B cell (primary cell): ENCODE measurements at regions not wholly inside any gene's neighbourhood (a gene's known extent, or its start where the extent isn't known, plus 50 kb on each side); places are given as distances from the start of the nearest gene placed in this dataset.

ENCODE experiments used
- ATAC-seq: fragments of 200-7000 bp; cut with Tn5 transposase; one replicate; pipeline ENCODE4 v1.10.0; 2021; ENCODE audit warnings: low read depth, mild to moderate bottlenecking, moderate number of reproducible peaks, moderate library complexity
- CTCF ChIA-PET: fragments of 350-600 bp; sonication (Branson Sonifier 250); formaldehyde crosslinking; loops from one replicate; lab custom pipeline; 2021; ENCODE audit warnings: antibody characterized with exemption, inconsistent platforms; lab: Charles Lee
- POLR2A ChIA-PET: fragments of 350-600 bp; sonication (Branson Sonifier 250); formaldehyde crosslinking; loops from one replicate; lab custom pipeline; 2021; ENCODE audit warnings: antibody characterized with exemption; lab: Charles Lee
- DNase-seq: peaks from one replicate; pipeline ENCODE4 v3.0.0; 2013
- H2AFZ ChIP-seq: 2 replicates; pipeline ENCODE4 v1.6.1; 2012; ENCODE audit warnings: mild to moderate bottlenecking, low read depth, low read length; ENCODE audit not compliant: insufficient read depth, poor library complexity, severe bottlenecking
- H3K27ac ChIP-seq, 2 donors: 1 replicate in 1 of 2; 2 replicates in 1 of 2; pipeline ENCODE4 v1.5.1; 2012 to 2013; ENCODE audit warnings: low read length in 2 of 2, mild to moderate bottlenecking in 2 of 2, moderate library complexity in 1 of 2
- H3K27me3 ChIP-seq, 4 experiments: fragments of 200-600 bp in 1 of 4; sonication (generic) in 1 of 4; replicated peaks in 1 of 4; 1 replicate in 2 of 4; 2 replicates in 2 of 4; pipeline versions ENCODE4 v1.6.1 to v1.7.0; 2013 to 2016; ENCODE audit warnings: low read length in 3 of 4, mild to moderate bottlenecking in 2 of 4, mixed read lengths in 1 of 4, moderate library complexity in 1 of 4; ENCODE audit not compliant: insufficient read depth in 4 of 4, control insufficient read depth in 3 of 4; ENCODE audit errors: control extremely low read depth in 1 of 4
- H3K36me3 ChIP-seq, 2 experiments: replicated peaks in 1 of 2; 1 replicate in 1 of 2; 2 replicates in 1 of 2; pipeline versions ENCODE4 v1.6.1 to v1.7.1; 2013; ENCODE audit warnings: low read length in 1 of 2; ENCODE audit not compliant: insufficient read depth in 2 of 2, control insufficient read depth in 1 of 2; ENCODE audit errors: control extremely low read depth in 1 of 2, extremely low read depth in 1 of 2
- H3K4me1 ChIP-seq, 2 donors: fragments of 200-600 bp in 1 of 2; sonication (generic) in 1 of 2; 1 replicate in 1 of 2; 2 replicates in 1 of 2; pipeline versions ENCODE4 v1.5.1 to v1.6.1; 2013 to 2017; ENCODE audit warnings: low read length in 2 of 2; ENCODE audit not compliant: control insufficient read depth in 2 of 2, insufficient read depth in 2 of 2
- H3K4me2 ChIP-seq: replicated peaks from 2 replicates; pipeline ENCODE3; 2012; ENCODE audit warnings: mild to moderate bottlenecking, low read depth, low read length; ENCODE audit not compliant: poor library complexity, severe bottlenecking
- H3K4me3 ChIP-seq, 5 experiments: fragments of 200-600 bp in 1 of 5; sonication (generic) in 1 of 5; 1 replicate in 3 of 5; 2 replicates in 2 of 5; pipeline versions ENCODE4 v1.5.1 to v1.7.0; 2011 to 2016; ENCODE audit warnings: low read length in 4 of 5, mild to moderate bottlenecking in 4 of 5, low read depth in 2 of 5, control low read depth in 1 of 5, moderate library complexity in 1 of 5; ENCODE audit not compliant: insufficient read depth in 1 of 5; ENCODE audit errors: control extremely low read depth in 1 of 5, extremely low read depth in 1 of 5
- H3K79me2 ChIP-seq: fragments of 200-600 bp; sonication (generic); one replicate; pipeline ENCODE4 v1.6.0; 2016; ENCODE audit warnings: low read length; ENCODE audit not compliant: control insufficient read depth, insufficient read depth
- H3K9ac ChIP-seq: fragments of 200-600 bp; sonication (generic); 2 replicates; pipeline ENCODE4 v1.6.1; 2017; ENCODE audit warnings: mild to moderate bottlenecking, low read length, moderate library complexity
- H3K9me3 ChIP-seq, 3 donors: one replicate each; pipeline versions ENCODE4 v1.6.1 to v1.7.1; 2013; ENCODE audit warnings: low read length in 2 of 3; ENCODE audit not compliant: control insufficient read depth in 2 of 3, insufficient read depth in 1 of 3; ENCODE audit errors: control extremely low read depth in 1 of 3
- H4K20me1 ChIP-seq: 2 replicates; pipeline ENCODE4 v1.6.0; 2012; ENCODE audit warnings: mild to moderate bottlenecking, low read length; ENCODE audit not compliant: insufficient read depth, control insufficient read depth, poor library complexity, severe bottlenecking
- H3K27ac Mint-ChIP-seq: one replicate; pipeline ENCODE4 v1.8.0; 2021; ENCODE audit warnings: mixed read lengths
- H3K27me3 Mint-ChIP-seq: one replicate; pipeline ENCODE4 v1.8.0; 2021; ENCODE audit warnings: mixed read lengths
- H3K4me1 Mint-ChIP-seq: one replicate; pipeline ENCODE4 v1.8.0; 2021; ENCODE audit warnings: mixed read lengths
- H3K4me3 Mint-ChIP-seq: one replicate; pipeline ENCODE4 v1.8.0; 2021; ENCODE audit warnings: mixed read lengths
- H3K9me3 Mint-ChIP-seq: one replicate; pipeline ENCODE4 v1.8.0; 2022; ENCODE audit warnings: mixed read lengths; ENCODE audit not compliant: insufficient read depth
- EZH2 ChIP-seq: IDR thresholded peaks from 2 replicates; pipeline ENCODE4 v1.6.1; 2012; ENCODE audit warnings: borderline replicate concordance, low read depth, mild to moderate bottlenecking, moderate library complexity, low read length; ENCODE audit not compliant: insufficient read depth, poor library complexity, severe bottlenecking
- WGBS: methylation state at CpG from one replicate; pipeline ENCODE4 v1.1.5; 2013; ENCODE audit warnings: missing lambda C conversion rate; ENCODE audit not compliant: insufficient coverage; 5-methylcytosine and 5-hydroxymethylcytosine counted together
- intact Hi-C: fragments of 100-400 bp; cut with micrococcal nuclease; formaldehyde crosslinking; loops from one replicate; pipeline ENCODE4 v1.10.0; 2022
- TF ChIP-seq, protein P1 (sequence below): fragments of 200-600 bp; IDR thresholded peaks from one replicate; pipeline ENCODE4 v1.8.0; 2022; ENCODE audit warnings: antibody characterized with exemption, mild to moderate bottlenecking

DNA sequence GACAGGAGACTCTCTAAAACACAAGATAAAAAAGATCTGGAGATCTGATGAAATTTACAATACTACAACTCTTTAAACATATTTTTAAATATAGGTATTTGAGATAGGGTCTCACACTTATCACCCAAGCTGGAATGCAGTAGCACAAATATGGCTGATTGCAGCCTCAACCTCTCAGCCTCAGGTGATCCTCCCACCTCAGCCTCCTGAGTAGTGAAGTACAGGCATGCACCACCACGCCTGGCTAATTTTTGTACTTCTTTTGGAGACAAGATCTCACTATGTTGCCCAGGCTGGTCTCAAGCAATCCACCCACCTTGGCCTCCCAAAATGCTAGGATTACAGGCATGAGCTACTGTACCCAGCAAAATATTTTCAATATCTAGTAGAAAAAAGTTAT lies 170.0 kb upstream of the NR5A2 start:
- Histone ChIP-seq H3K4me2 (no peak overlapping the region), H3K9me3 (peaks cover 0 to 1% (median 0%) of the 10 kb centered on the region in 3 donors), H3K79me2 (no peaks in the 10 kb centered on the region), H4K20me1 (no peaks in the 10 kb centered on the region), H3K27ac (no peak overlapping the region), H3K4me3 (no peak overlapping the region), H2AFZ (no peak overlapping the region), H3K27me3 (peaks cover 0 to 4% (median 0%) of the 10 kb centered on the region in 4 experiments), H3K9ac (no peak overlapping the region), H3K4me1 (peaks cover 7 to 12% of the 10 kb centered on the region in 2 donors), H3K36me3 (no peaks in the 10 kb centered on the region)
- ATAC-seq (no peak), DNase-seq (no peak)
- intact Hi-C loops, result no loop called here
- no peak overlapping the region for H3K27ac Mint-ChIP-seq
- WGBS, result no CpG with 5 or more reads among the region's 1 CpG
- POLR2A ChIA-PET, result no interaction called here
- H3K4me1 Mint-ChIP-seq, result peaks cover 9% of the 10 kb centered on the region
- TF ChIP-seq, protein P1, sequence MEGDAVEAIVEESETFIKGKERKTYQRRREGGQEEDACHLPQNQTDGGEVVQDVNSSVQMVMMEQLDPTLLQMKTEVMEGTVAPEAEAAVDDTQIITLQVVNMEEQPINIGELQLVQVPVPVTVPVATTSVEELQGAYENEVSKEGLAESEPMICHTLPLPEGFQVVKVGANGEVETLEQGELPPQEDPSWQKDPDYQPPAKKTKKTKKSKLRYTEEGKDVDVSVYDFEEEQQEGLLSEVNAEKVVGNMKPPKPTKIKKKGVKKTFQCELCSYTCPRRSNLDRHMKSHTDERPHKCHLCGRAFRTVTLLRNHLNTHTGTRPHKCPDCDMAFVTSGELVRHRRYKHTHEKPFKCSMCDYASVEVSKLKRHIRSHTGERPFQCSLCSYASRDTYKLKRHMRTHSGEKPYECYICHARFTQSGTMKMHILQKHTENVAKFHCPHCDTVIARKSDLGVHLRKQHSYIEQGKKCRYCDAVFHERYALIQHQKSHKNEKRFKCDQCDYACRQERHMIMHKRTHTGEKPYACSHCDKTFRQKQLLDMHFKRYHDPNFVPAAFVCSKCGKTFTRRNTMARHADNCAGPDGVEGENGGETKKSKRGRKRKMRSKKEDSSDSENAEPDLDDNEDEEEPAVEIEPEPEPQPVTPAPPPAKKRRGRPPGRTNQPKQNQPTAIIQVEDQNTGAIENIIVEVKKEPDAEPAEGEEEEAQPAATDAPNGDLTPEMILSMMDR, result no peak
- peaks cover 19% of the 10 kb centered on the region for H3K27me3 Mint-ChIP-seq
- no peaks in the 10 kb centered on the region for H3K9me3 Mint-ChIP-seq
- CTCF ChIA-PET, result no interaction called here
- H3K4me3 Mint-ChIP-seq, result no peak overlapping the region

GRCh38 chr1:199858171-199858570 lies 169.3 kb upstream of the NR5A2 start:
- Histone ChIP-seq H3K4me3 (no peak overlapping the region), H3K9ac (no peak overlapping the region), H3K27ac (no peak overlapping the region), H3K9me3 (peaks cover 0 to 1% (median 0%) of the 10 kb centered on the region in 3 donors), H3K4me2 (no peak overlapping the region), H2AFZ (no peak overlapping the region), H4K20me1 (no peaks in the 10 kb centered on the region), H3K4me1 (peaks cover 7 to 12% of the 10 kb centered on the region in 2 donors), H3K27me3 (peaks cover 0 to 4% (median 0%) of the 10 kb centered on the region in 4 experiments), H3K79me2 (no peaks in the 10 kb centered on the region), H3K36me3 (no peaks in the 10 kb centered on the region)
- no peak for TF ChIP-seq EZH2
- TF ChIP-seq, protein P1, result no peak
- H3K4me1 Mint-ChIP-seq, result peaks cover 9% of the 10 kb centered on the region
- H3K9me3 Mint-ChIP-seq, result no peaks in the 10 kb centered on the region
- ChIA-PET CTCF (no interaction called here), POLR2A (no interaction called here)
- no peak overlapping the region for H3K27ac Mint-ChIP-seq
- H3K4me3 Mint-ChIP-seq, result no peak overlapping the region
- DNase-seq (no peak), ATAC-seq (no peak)
- intact Hi-C loops, result no loop called here
- WGBS, result no CpG with 5 or more reads among the region's 4 CpGs
- H3K27me3 Mint-ChIP-seq, result peaks cover 21% of the 10 kb centered on the region
